ENCODE measurements at regions not wholly inside any gene's neighbourhood (a gene's known extent, or its start where the extent isn't known, plus 50 kb on each side); places are given as distances from the start of the nearest gene placed in this dataset.

GRCh38 chr10:80921032-80921431, 383.3 kb downstream of the SH2D4B start:
- Histone ChIP-seq H2BK5ac (ENCODE audit: low read depth, low read length, poor library complexity) (no peak overlapping the region), H3K4me1 (ENCODE audit: control insufficient read depth in 1 of 2, insufficient read depth in 2 of 2, low read length in 2 of 2) (no peaks in the 10 kb centered on the region), H3K9ac (ENCODE audit: low read length) (no peak overlapping the region), H3K18ac (ENCODE audit: low read length) (no peak overlapping the region), H3K4ac (ENCODE audit: low read depth, low read length) (no peak overlapping the region), H3K27ac (ENCODE audit: low read depth, low read length) (no peak overlapping the region), H3K4me3 (ENCODE audit: low read depth, low read length) (no peak overlapping the region), H3K79me2 (ENCODE audit: control insufficient read depth, insufficient read depth, low read length, poor library complexity) (no peaks in the 10 kb centered on the region), H3K14ac (ENCODE audit: low read length) (no peak overlapping the region), H2AK5ac (ENCODE audit: low read length) (no peak overlapping the region), H3K4me2 (ENCODE audit: low read length) (no peak overlapping the region), H2BK12ac (ENCODE audit: low read length) (no peak overlapping the region), H4K12ac (ENCODE audit: low read depth, low read length) (no peak overlapping the region), H2BK120ac (ENCODE audit: insufficient read depth, low read length, poor library complexity) (no peak overlapping the region), H3K23ac (ENCODE audit: low read length) (no peak overlapping the region), H4K8ac (ENCODE audit: low read depth, low read length) (no peak overlapping the region), H3K36me3 (ENCODE audit: control insufficient read depth in 1 of 2, insufficient read depth in 2 of 2, low read length in 2 of 2) (no peaks in the 10 kb centered on the region), H4K91ac (ENCODE audit: low read depth, low read length) (no peak overlapping the region), H3K27me3 (ENCODE audit: insufficient read depth, low read length) (no peaks in the 10 kb centered on the region), H3K9me3 (ENCODE audit: insufficient read depth, low read depth, low read length) (no peaks in the 10 kb centered on the region), H2AFZ (ENCODE audit: insufficient read depth, low read length, poor library complexity) (no peak overlapping the region), H3K79me1 (ENCODE audit: low read length) (no peaks in the 10 kb centered on the region)
- no peak for DNase-seq
- no CpG with 5 or more reads among the region's 2 CpGs for WGBS (ENCODE audit: extremely low coverage, insufficient coverage, insufficient read length)

DNA sequence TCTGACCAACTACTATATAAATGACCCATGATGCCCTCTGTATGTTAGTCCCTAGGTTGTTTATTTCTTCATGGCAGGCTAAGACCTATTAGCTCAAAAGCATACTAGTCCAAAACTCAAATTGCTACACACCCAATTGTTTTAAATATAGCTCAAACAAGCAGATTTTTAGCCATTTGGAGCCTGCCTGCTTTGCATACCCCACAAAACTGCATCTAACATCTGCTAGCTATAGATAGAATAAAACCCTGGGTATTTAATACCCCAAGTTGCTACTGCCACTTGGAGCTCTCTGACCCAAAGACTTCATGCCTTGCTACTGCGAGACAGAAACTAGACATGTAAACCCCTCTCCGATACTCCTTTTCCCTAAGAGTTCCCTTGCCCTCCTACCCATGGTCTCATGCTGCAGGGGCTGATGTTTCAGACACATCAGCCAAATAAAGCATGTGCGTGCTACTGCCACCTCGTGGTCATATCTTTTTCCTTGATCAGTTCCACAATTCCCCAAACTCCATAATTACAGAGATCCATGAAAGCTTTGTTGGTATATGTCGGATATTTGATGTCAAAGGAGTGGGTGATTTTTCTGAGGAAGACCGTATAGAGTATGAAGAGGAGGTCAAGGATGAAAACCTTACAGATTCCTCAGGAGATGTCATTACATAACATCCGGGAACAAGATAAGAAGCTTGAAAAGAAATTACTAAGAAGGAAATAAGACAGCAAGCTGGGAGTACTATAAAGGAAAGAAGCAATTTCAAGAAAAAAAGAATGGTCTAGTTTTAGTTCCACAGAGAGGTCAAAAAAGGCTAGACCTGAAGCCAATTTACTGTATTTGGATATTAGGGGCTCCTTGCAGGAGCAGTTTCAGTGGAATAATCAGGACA, 386.6 kb downstream of the SH2D4B start:
- Histone ChIP-seq H3K4ac (ENCODE audit: low read depth, low read length) (no peak overlapping the region), H2BK5ac (ENCODE audit: low read depth, low read length, poor library complexity) (no peak overlapping the region), H2BK120ac (ENCODE audit: insufficient read depth, low read length, poor library complexity) (no peak overlapping the region), H3K36me3 (ENCODE audit: control insufficient read depth in 1 of 2, insufficient read depth in 2 of 2, low read length in 2 of 2) (no peaks in the 10 kb centered on the region), H3K4me2 (ENCODE audit: low read length) (no peak overlapping the region), H4K91ac (ENCODE audit: low read depth, low read length) (no peak overlapping the region), H2AK5ac (ENCODE audit: low read length) (no peak overlapping the region), H3K27me3 (ENCODE audit: insufficient read depth, low read length) (no peaks in the 10 kb centered on the region), H3K23ac (ENCODE audit: low read length) (no peak overlapping the region), H2AFZ (ENCODE audit: insufficient read depth, low read length, poor library complexity) (no peak overlapping the region), H2BK12ac (ENCODE audit: low read length) (no peak overlapping the region), H3K27ac (ENCODE audit: low read depth, low read length) (no peak overlapping the region), H3K79me2 (ENCODE audit: control insufficient read depth, insufficient read depth, low read length, poor library complexity) (no peaks in the 10 kb centered on the region), H3K18ac (ENCODE audit: low read length) (no peak overlapping the region), H3K79me1 (ENCODE audit: low read length) (no peaks in the 10 kb centered on the region), H3K14ac (ENCODE audit: low read length) (no peak overlapping the region), H3K9me3 (ENCODE audit: insufficient read depth, low read depth, low read length) (no peaks in the 10 kb centered on the region), H3K4me1 (ENCODE audit: control insufficient read depth in 1 of 2, insufficient read depth in 2 of 2, low read length in 2 of 2) (no peaks in the 10 kb centered on the region), H4K12ac (ENCODE audit: low read depth, low read length) (no peak overlapping the region), H4K8ac (ENCODE audit: low read depth, low read length) (no peak overlapping the region), H3K4me3 (ENCODE audit: low read depth, low read length) (no peak overlapping the region), H3K9ac (ENCODE audit: low read length) (no peak overlapping the region)
- WGBS (ENCODE audit: extremely low coverage, insufficient coverage, insufficient read length), result no CpG with 5 or more reads among the region's 7 CpGs
- DNase-seq, result peak; percentile 44 to 80

- Histone ChIP-seq H2AK5ac (ENCODE audit: low read length) (no peak overlapping the region), H3K36me3 (ENCODE audit: control insufficient read depth in 1 of 2, insufficient read depth in 2 of 2, low read length in 2 of 2) (no peaks in the 10 kb centered on the region), H2AFZ (ENCODE audit: insufficient read depth, low read length, poor library complexity) (no peak overlapping the region), H2BK120ac (ENCODE audit: insufficient read depth, low read length, poor library complexity) (no peak overlapping the region), H3K9me3 (ENCODE audit: insufficient read depth, low read depth, low read length) (no peaks in the 10 kb centered on the region), H4K91ac (ENCODE audit: low read depth, low read length) (no peak overlapping the region), H3K9ac (ENCODE audit: low read length) (no peak overlapping the region), H4K12ac (ENCODE audit: low read depth, low read length) (no peak overlapping the region), H3K23ac (ENCODE audit: low read length) (no peak overlapping the region), H3K4me2 (ENCODE audit: low read length) (no peak overlapping the region), H3K14ac (ENCODE audit: low read length) (no peak overlapping the region), H3K4me1 (ENCODE audit: control insufficient read depth in 1 of 2, insufficient read depth in 2 of 2, low read length in 2 of 2) (no peaks in the 10 kb centered on the region), H3K79me2 (ENCODE audit: control insufficient read depth, insufficient read depth, low read length, poor library complexity) (no peaks in the 10 kb centered on the region), H3K4me3 (ENCODE audit: low read depth, low read length) (no peak overlapping the region), H3K18ac (ENCODE audit: low read length) (no peak overlapping the region), H2BK5ac (ENCODE audit: low read depth, low read length, poor library complexity) (no peak overlapping the region), H3K27me3 (ENCODE audit: insufficient read depth, low read length) (no peaks in the 10 kb centered on the region), H3K79me1 (ENCODE audit: low read length) (no peaks in the 10 kb centered on the region), H4K8ac (ENCODE audit: low read depth, low read length) (no peak overlapping the region), H3K27ac (ENCODE audit: low read depth, low read length) (no peak overlapping the region), H2BK12ac (ENCODE audit: low read length) (no peak overlapping the region), H3K4ac (ENCODE audit: low read depth, low read length) (no peak overlapping the region)
- no peak for DNase-seq
- WGBS (ENCODE audit: extremely low coverage, insufficient coverage, insufficient read length), result no CpG with 5 or more reads among the region's 5 CpGs
Observed at GRCh38 chr10:80927419-80928078, 389.8 kb downstream of the SH2D4B start.

GRCh38 chr10:80938903-80939302, 401.2 kb downstream of the SH2D4B start:
- no peak overlapping the region for H2BK12ac ChIP-seq (ENCODE audit: low read length)
- no peak overlapping the region for H3K14ac ChIP-seq (ENCODE audit: low read length)
- no CpG with 5 or more reads among the region's 1 CpG for WGBS (ENCODE audit: extremely low coverage, insufficient coverage, insufficient read length)
- H3K4me1 ChIP-seq (ENCODE audit: control insufficient read depth in 1 of 2, insufficient read depth in 2 of 2, low read length in 2 of 2), result peaks cover 0 to under 1% of the 10 kb centered on the region in 2 experiments
- H4K8ac ChIP-seq (ENCODE audit: low read depth, low read length), result no peak overlapping the region
- H2BK120ac ChIP-seq (ENCODE audit: insufficient read depth, low read length, poor library complexity), result no peak overlapping the region
- no peak overlapping the region for H3K4me2 ChIP-seq (ENCODE audit: low read length)
- H3K36me3 ChIP-seq (ENCODE audit: control insufficient read depth in 1 of 2, insufficient read depth in 2 of 2, low read length in 2 of 2), result no peaks in the 10 kb centered on the region
- no peak overlapping the region for H2BK5ac ChIP-seq (ENCODE audit: low read depth, low read length, poor library complexity)
- H3K4me3 ChIP-seq (ENCODE audit: low read depth, low read length), result no peak overlapping the region
- H3K18ac ChIP-seq (ENCODE audit: low read length), result no peak overlapping the region
- H3K27ac ChIP-seq (ENCODE audit: low read depth, low read length), result no peak overlapping the region
- no peaks in the 10 kb centered on the region for H3K79me2 ChIP-seq (ENCODE audit: control insufficient read depth, insufficient read depth, low read length, poor library complexity)
- DNase-seq, result no peak
- no peaks in the 10 kb centered on the region for H3K79me1 ChIP-seq (ENCODE audit: low read length)
- H4K91ac ChIP-seq (ENCODE audit: low read depth, low read length), result no peak overlapping the region
- H3K27me3 ChIP-seq (ENCODE audit: insufficient read depth, low read length), result no peaks in the 10 kb centered on the region
- no peaks in the 10 kb centered on the region for H3K9me3 ChIP-seq (ENCODE audit: insufficient read depth, low read depth, low read length)
- H3K4ac ChIP-seq (ENCODE audit: low read depth, low read length), result no peak overlapping the region
- H4K12ac ChIP-seq (ENCODE audit: low read depth, low read length), result no peak overlapping the region
- H2AK5ac ChIP-seq (ENCODE audit: low read length), result no peak overlapping the region
- no peak overlapping the region for H2AFZ ChIP-seq (ENCODE audit: insufficient read depth, low read length, poor library complexity)
- no peak overlapping the region for H3K9ac ChIP-seq (ENCODE audit: low read length)
- no peak overlapping the region for H3K23ac ChIP-seq (ENCODE audit: low read length)

Data from trophoblast cell (in vitro differentiated cells and primary cell).